SK-N-SH (cell line): ENCODE measurements at regions not wholly inside any gene's neighbourhood (a gene's known extent, or its start where the extent isn't known, plus 50 kb on each side); places are given as distances from the start of the nearest gene placed in this dataset.

Experiments used
- CTCF ChIA-PET: fragments of 300-600, 350-600 bp; formaldehyde crosslinking; extraction: SDS; loops from one replicate; lab custom pipeline; 2021; lab: Yijun Ruan, JAX
- POLR2A ChIA-PET: fragments of 350-600 bp; sonication (Branson Sonifier 250); formaldehyde crosslinking; extraction: SDS; loops from one replicate; lab custom pipeline; 2020; ENCODE audit warnings: antibody characterized with exemption, inconsistent platforms; lab: Yijun Ruan, JAX
- DNase-seq: peaks from one replicate; pipeline ENCODE4 v3.0.0; 2012
- H2AFZ ChIP-seq: fragments of 200-600 bp; sonication (generic); 2 replicates; pipeline ENCODE4 v1.8.1; 2016; ENCODE audit warnings: antibody characterized with exemption, mild to moderate bottlenecking, low read depth
- H3F3A ChIP-seq: fragments of 200-600 bp; sonication (generic); replicated peaks from 2 replicates; pipeline ENCODE3; 2016; ENCODE audit warnings: antibody characterized with exemption, mild to moderate bottlenecking; ENCODE audit not compliant: insufficient read depth
- H3K27ac ChIP-seq, 2 experiments: fragments of 200-500 bp in 1 of 2; fragments of 200-600 bp in 1 of 2; sonication (Bioruptor generic) in 1 of 2; sonication (generic), shearing (Covaris generic) in 1 of 2; 2 replicates each; pipeline versions ENCODE4 v1.5.1 to v1.6.1; 2014 to 2016; ENCODE audit warnings: low read depth in 2 of 2, inconsistent platforms in 1 of 2, low read length in 1 of 2, mild to moderate bottlenecking in 1 of 2, mixed read lengths in 1 of 2
- H3K27me3 ChIP-seq: fragments of 200-600 bp; sonication (generic), shearing (Covaris generic); 2 replicates; pipeline ENCODE4 v1.6.1; 2016; ENCODE audit warnings: mixed run types; ENCODE audit not compliant: insufficient read depth
- H3K36me3 ChIP-seq, 2 experiments: fragments of 200-500 bp in 1 of 2; fragments of 200-600 bp in 1 of 2; sonication (Bioruptor generic) in 1 of 2; sonication (generic) in 1 of 2; replicated peaks in 1 of 2; 2 replicates each; pipeline versions ENCODE3 to v1.5.1; 2014 to 2016; ENCODE audit warnings: low read length in 1 of 2, mild to moderate bottlenecking in 1 of 2; ENCODE audit not compliant: insufficient read depth in 2 of 2, control insufficient read depth in 1 of 2
- H3K4me1 ChIP-seq, 2 experiments: fragments of 200-500 bp in 1 of 2; fragments of 200-600 bp in 1 of 2; sonication (Bioruptor generic) in 1 of 2; sonication (generic), shearing (Covaris generic) in 1 of 2; 2 replicates each; pipeline versions ENCODE4 v1.5.1 to v1.6.1; 2014 to 2016; ENCODE audit warnings: low read depth in 1 of 2, low read length in 1 of 2, mixed run types in 1 of 2; ENCODE audit not compliant: insufficient read depth in 2 of 2, control insufficient read depth in 1 of 2
- H3K4me2 ChIP-seq: fragments of 200-600 bp; sonication (generic), shearing (Covaris generic); 2 replicates; pipeline ENCODE4 v1.6.1; 2017; ENCODE audit warnings: mixed run types
- H3K4me3 ChIP-seq, 2 experiments: fragments of 200-500 bp in 1 of 2; fragments of 200-600 bp in 1 of 2; sonication (Bioruptor generic) in 1 of 2; sonication (generic), shearing (Covaris generic) in 1 of 2; 2 replicates each; pipeline versions ENCODE4 v1.5.1 to v1.8.1; 2014 to 2016; ENCODE audit warnings: low read depth in 2 of 2, inconsistent platforms in 1 of 2, low read length in 1 of 2, mild to moderate bottlenecking in 1 of 2, mixed read lengths in 1 of 2, moderate library complexity in 1 of 2
- H3K79me2 ChIP-seq: fragments of 200-600 bp; sonication (generic); 2 replicates; pipeline ENCODE4 v1.8.1; 2017; ENCODE audit warnings: mild to moderate bottlenecking; ENCODE audit not compliant: insufficient read depth
- H3K9ac ChIP-seq: fragments of 200-600 bp; sonication (generic); 2 replicates; pipeline ENCODE4 v1.6.1; 2017; ENCODE audit warnings: mixed run types
- H3K9me2 ChIP-seq: fragments of 200-600 bp; sonication (generic); 2 replicates; pipeline ENCODE4 v1.6.1; 2017; ENCODE audit warnings: mixed run types
- H3K9me3 ChIP-seq: fragments of 200-600 bp; sonication (generic); 2 replicates; pipeline ENCODE4 v1.6.1; 2017; ENCODE audit warnings: mixed run types, mild to moderate bottlenecking, moderate library complexity
- H4K20me1 ChIP-seq: fragments of 200-600 bp; sonication (generic); 2 replicates; pipeline ENCODE4 v1.6.1; 2017; ENCODE audit warnings: mild to moderate bottlenecking, mixed run types; ENCODE audit not compliant: insufficient read depth
- MXI1 ChIP-seq: IDR thresholded peaks from 2 replicates; pipeline ENCODE4 v1.6.1; 2012; ENCODE audit warnings: mild to moderate bottlenecking, low read depth, low read length, improper control_type of control experiment
- NRF1 ChIP-seq: IDR thresholded peaks from 2 replicates; pipeline ENCODE4 v1.6.1; 2012; ENCODE audit warnings: low read depth, mild to moderate bottlenecking, low read length
- RAD21 ChIP-seq: IDR thresholded peaks from 2 replicates; pipeline ENCODE4 v1.6.1; 2012; ENCODE audit warnings: mild to moderate bottlenecking, low read length
- RXRA ChIP-seq: IDR thresholded peaks from 2 replicates; pipeline ENCODE4 v1.4.0; 2012; ENCODE audit warnings: low read depth, mild to moderate bottlenecking, borderline replicate concordance
- WGBS: methylation state at CpG from one replicate; pipeline ENCODE4 v1.1.6; 2017; ENCODE audit warnings: low lambda C conversion rate; 5-methylcytosine and 5-hydroxymethylcytosine counted together
- TF ChIP-seq, protein P1 (sequence below): IDR thresholded peaks from 2 replicates; pipeline ENCODE4 v1.4.0; 2012; ENCODE audit warnings: low read depth, borderline replicate concordance
- TF ChIP-seq, protein P2 (sequence below): fragments of 200-600 bp; sonication (generic); IDR thresholded peaks from 2 replicates; pipeline ENCODE4 v1.6.1; 2017; ENCODE audit warnings: antibody characterized with exemption, mild to moderate bottlenecking, moderate library complexity
- TF ChIP-seq, protein P3 (sequence below): IDR thresholded peaks from 2 replicates; pipeline ENCODE4 v1.6.1; 2012; ENCODE audit warnings: mild to moderate bottlenecking, low read depth, low read length, moderate library complexity

DNA sequence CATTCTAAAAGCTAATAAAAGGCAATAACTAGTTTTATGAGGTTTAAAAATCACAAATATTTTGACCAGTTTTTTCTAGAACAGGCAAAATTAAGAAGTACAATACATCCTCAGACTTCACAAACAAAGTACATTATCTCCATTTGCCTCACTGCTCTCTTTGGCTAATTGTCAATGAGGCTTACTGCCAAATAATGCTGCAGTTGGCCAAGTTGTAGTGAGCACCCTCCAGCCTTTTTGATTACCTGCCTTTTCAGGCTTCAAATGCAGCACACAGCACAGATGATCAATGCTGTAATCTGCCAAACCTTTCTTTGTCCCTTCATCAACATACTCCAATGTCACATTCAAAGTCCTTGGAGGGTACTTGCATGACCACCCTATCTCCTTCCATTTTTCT is 605.2 kb downstream of the KLHL13 start:
- Histone ChIP-seq H3K9me3 (no peaks in the 10 kb centered on the region), H2AFZ (no peak overlapping the region), H3K36me3 (no peaks in the 10 kb centered on the region), H4K20me1 (no peaks in the 10 kb centered on the region), H3K4me1 (no peaks in the 10 kb centered on the region), H3F3A (no peaks in the 10 kb centered on the region), H3K4me3 (no peak overlapping the region), H3K27ac (no peak overlapping the region), H3K9me2 (no peaks in the 10 kb centered on the region), H3K27me3 (no peaks in the 10 kb centered on the region), H3K79me2 (no peaks in the 10 kb centered on the region), H3K9ac (no peak overlapping the region), H3K4me2 (no peak overlapping the region)
- ChIA-PET POLR2A (no interaction called here), CTCF (interaction anchor here (0.7 to 0.9 kb wide), 2 partner anchors 11 to 45 kb away, joined by 3 read pairs; no protein-coding TSS in a partner anchor)
- TF ChIP-seq, protein P1, sequence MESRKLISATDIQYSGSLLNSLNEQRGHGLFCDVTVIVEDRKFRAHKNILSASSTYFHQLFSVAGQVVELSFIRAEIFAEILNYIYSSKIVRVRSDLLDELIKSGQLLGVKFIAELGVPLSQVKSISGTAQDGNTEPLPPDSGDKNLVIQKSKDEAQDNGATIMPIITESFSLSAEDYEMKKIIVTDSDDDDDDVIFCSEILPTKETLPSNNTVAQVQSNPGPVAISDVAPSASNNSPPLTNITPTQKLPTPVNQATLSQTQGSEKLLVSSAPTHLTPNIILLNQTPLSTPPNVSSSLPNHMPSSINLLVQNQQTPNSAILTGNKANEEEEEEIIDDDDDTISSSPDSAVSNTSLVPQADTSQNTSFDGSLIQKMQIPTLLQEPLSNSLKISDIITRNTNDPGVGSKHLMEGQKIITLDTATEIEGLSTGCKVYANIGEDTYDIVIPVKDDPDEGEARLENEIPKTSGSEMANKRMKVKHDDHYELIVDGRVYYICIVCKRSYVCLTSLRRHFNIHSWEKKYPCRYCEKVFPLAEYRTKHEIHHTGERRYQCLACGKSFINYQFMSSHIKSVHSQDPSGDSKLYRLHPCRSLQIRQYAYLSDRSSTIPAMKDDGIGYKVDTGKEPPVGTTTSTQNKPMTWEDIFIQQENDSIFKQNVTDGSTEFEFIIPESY = no peak
- DNase-seq = no peak

DNA sequence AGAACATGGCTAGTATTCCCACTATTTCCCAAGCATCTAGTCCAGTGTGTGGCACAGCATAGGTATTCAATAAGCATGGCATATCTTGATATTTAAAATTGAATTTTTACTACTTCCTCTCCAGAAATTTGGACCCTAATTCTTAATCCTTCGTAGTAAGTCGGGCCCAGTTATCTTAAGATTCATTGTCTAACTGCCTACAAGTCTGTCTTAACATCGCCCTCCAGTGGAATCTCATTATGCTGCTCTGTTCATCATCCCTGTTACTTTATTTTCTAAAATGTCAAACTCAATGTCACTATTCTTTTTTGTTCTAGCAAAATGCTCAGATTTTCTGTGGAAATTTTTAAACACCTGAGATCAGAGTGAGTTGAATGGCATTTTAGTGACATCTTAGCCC is 606.2 kb downstream of the KLHL13 start:
- H3K4me2 ChIP-seq = no peak overlapping the region
- TF ChIP-seq, protein P2, sequence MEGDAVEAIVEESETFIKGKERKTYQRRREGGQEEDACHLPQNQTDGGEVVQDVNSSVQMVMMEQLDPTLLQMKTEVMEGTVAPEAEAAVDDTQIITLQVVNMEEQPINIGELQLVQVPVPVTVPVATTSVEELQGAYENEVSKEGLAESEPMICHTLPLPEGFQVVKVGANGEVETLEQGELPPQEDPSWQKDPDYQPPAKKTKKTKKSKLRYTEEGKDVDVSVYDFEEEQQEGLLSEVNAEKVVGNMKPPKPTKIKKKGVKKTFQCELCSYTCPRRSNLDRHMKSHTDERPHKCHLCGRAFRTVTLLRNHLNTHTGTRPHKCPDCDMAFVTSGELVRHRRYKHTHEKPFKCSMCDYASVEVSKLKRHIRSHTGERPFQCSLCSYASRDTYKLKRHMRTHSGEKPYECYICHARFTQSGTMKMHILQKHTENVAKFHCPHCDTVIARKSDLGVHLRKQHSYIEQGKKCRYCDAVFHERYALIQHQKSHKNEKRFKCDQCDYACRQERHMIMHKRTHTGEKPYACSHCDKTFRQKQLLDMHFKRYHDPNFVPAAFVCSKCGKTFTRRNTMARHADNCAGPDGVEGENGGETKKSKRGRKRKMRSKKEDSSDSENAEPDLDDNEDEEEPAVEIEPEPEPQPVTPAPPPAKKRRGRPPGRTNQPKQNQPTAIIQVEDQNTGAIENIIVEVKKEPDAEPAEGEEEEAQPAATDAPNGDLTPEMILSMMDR = peak; percentile 31; the same call in 1 of the 2 replicates
- TF ChIP-seq RXRA = no peak
- peak; percentile 44 for TF ChIP-seq RAD21
- no peak for TF ChIP-seq NRF1
- TF ChIP-seq, protein P3, sequence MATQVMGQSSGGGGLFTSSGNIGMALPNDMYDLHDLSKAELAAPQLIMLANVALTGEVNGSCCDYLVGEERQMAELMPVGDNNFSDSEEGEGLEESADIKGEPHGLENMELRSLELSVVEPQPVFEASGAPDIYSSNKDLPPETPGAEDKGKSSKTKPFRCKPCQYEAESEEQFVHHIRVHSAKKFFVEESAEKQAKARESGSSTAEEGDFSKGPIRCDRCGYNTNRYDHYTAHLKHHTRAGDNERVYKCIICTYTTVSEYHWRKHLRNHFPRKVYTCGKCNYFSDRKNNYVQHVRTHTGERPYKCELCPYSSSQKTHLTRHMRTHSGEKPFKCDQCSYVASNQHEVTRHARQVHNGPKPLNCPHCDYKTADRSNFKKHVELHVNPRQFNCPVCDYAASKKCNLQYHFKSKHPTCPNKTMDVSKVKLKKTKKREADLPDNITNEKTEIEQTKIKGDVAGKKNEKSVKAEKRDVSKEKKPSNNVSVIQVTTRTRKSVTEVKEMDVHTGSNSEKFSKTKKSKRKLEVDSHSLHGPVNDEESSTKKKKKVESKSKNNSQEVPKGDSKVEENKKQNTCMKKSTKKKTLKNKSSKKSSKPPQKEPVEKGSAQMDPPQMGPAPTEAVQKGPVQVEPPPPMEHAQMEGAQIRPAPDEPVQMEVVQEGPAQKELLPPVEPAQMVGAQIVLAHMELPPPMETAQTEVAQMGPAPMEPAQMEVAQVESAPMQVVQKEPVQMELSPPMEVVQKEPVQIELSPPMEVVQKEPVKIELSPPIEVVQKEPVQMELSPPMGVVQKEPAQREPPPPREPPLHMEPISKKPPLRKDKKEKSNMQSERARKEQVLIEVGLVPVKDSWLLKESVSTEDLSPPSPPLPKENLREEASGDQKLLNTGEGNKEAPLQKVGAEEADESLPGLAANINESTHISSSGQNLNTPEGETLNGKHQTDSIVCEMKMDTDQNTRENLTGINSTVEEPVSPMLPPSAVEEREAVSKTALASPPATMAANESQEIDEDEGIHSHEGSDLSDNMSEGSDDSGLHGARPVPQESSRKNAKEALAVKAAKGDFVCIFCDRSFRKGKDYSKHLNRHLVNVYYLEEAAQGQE = no peak
- no peak for TF ChIP-seq MXI1
- TF ChIP-seq, all 33 proteins: peak for 2
- DNase-seq = peak; percentile 0
- POLR2A ChIA-PET = no interaction called here
- Histone ChIP-seq H3K9me3 (no peaks in the 10 kb centered on the region), H3K36me3 (no peaks in the 10 kb centered on the region), H4K20me1 (no peaks in the 10 kb centered on the region), H3F3A (no peaks in the 10 kb centered on the region), H3K9ac (no peak overlapping the region), H3K9me2 (no peaks in the 10 kb centered on the region), H3K4me1 (no peaks in the 10 kb centered on the region), H3K4me3 (no peak overlapping the region), H3K79me2 (no peaks in the 10 kb centered on the region), H2AFZ (no peak overlapping the region), H3K27ac (no peak overlapping the region), H3K27me3 (no peaks in the 10 kb centered on the region)
- CTCF ChIA-PET = interaction anchor here (0.7 to 0.9 kb wide), 2 partner anchors 10 to 44 kb away, joined by 3 read pairs; no protein-coding TSS in a partner anchor
- WGBS = 7% methylated on average over 3 of the region's 3 CpGs
